ENCODE measurements at regions not wholly inside any gene's neighbourhood (a gene's known extent, or its start where the extent isn't known, plus 50 kb on each side); places are given as distances from the start of the nearest gene placed in this dataset.
A peak's percentile ranks its signal among the peaks of the same experiment; 100 is the strongest.

DNA sequence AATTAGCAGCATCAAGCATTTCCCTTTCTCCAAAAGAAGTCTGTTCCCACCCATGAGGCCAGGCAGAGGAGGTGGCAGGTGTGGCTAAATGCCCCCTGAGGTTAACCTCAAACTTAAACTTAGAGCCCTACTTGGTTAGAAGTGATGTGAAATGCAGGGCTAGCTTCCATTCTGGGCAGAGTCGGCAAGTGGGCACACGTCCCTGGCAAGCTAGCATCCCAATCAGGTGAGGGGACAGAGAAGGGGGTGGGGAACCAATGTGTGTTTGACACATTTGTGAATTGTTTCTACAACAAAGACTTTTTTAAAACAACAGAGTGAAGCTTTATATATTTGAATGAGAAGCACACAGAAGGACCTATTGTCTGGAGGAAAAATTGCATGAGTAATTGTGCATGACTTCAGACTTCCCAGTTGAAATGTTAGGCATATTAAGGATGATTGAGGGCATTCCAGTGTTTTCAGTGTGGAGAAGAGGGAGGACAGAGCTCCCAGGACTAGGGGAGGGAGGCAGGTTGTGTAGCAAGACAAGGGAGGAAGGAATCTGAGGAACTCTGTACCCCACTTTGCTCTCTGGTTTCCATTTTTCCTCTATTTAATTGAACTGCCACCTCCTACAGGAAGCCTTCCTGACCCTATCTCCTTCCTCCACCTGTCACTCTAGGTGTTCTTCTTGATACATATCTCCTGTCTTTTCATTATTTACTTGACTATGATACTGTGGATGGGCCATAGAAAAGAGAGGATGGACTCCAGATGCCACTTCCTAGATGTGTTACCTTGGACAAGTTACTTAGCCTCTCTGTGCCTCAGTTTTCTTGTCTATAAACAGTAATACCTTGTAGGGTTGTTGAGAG lies 83.3 kb upstream of the PICALM start:
- Histone ChIP-seq H3K9me3 (no peaks in the 10 kb centered on the region), H3K4me1 (ENCODE audit: insufficient read depth) (peaks cover 31% of the 10 kb centered on the region), H3K27me3 (no peaks in the 10 kb centered on the region), H3K36me3 (no peaks in the 10 kb centered on the region), H3K27ac (peak overlapping the region; percentile 20 to 79), H3K4me3 (no peak overlapping the region)
- no peak for TF ChIP-seq CTCF (IDR thresholded peaks at IDR 0.05)
- TF ChIP-seq EP300 (IDR thresholded peaks at IDR 0.05) = no peak
- TF ChIP-seq POLR2A (IDR thresholded peaks at IDR 0.05) = no peak
- intact Hi-C loops (cut with DNase I) = no loop called here
- DNase-seq = no peak
- WGBS, 3 donors = 39 to 47% (median 43%) methylated on average over 2 of the region's 2 CpGs

DNA sequence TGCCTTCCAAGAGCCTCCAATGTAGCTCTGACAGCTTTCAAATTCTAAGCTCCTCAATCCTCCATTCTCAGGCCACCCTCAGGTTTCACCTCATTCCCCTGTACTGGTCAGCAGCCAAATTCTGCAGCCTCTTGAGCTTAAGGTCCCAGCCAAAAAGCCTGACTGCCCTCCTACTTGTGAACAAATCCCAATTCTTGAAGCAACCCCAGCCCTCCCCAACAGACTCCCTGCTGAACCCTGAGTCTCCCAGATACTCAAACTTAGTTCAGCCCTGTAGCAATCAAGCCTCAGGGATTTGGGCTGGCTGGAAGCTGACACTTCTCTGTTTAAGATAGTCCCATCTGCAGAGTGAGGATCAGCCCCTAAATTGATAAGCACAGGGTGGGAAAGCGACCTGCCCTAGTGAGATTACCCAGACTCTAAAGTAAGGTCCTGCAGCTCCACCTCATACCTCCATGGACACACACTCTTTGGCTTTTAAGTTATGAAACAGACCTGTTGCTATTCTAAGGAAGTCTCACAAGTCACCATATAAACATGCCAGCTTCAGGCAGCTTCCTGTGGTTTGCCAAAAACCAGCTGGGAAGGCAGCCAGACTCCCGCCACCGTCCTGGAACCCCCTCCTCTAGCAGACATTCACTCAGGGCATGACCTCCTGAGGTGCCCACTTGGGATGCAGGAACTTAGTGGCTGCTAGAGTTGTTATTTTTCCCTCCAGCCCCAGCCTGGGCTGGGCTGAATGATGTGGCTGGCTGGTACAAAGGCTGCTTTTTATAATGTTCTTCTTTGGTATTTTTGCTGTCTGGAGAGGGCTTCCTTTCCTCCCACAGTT lies 82.5 kb upstream of the PICALM start:
- no peaks in the 10 kb centered on the region for H3K36me3 ChIP-seq
- no peak overlapping the region for H3K4me3 ChIP-seq
- intact Hi-C loops (cut with DNase I) = no loop called here
- H3K9me3 ChIP-seq = no peaks in the 10 kb centered on the region
- 11 to 13% (median 12%) methylated on average over 3 of the region's 3 CpGs for WGBS, 3 donors
- H3K27me3 ChIP-seq = no peaks in the 10 kb centered on the region
- no peak for TF ChIP-seq CTCF (IDR thresholded peaks at IDR 0.05)
- no peak for TF ChIP-seq EP300 (IDR thresholded peaks at IDR 0.05)
- no peak for TF ChIP-seq POLR2A (IDR thresholded peaks at IDR 0.05)
- peaks cover 29% of the 10 kb centered on the region for H3K4me1 ChIP-seq (ENCODE audit: insufficient read depth)
- peak overlapping the region in 1 of 2 donors; percentile 79 for H3K27ac ChIP-seq
- peak; percentile 43 to 63 (median 55) for DNase-seq

GRCh38 chr11:86150847-86151173 lies 81.9 kb upstream of the PICALM start:
- WGBS, 3 donors = 46 to 64% (median 56%) methylated on average over 2 of the region's 2 CpGs
- Histone ChIP-seq H3K36me3 (no peaks in the 10 kb centered on the region), H3K27ac (peak overlapping the region in 1 of 2 donors; percentile 79), H3K4me1 (ENCODE audit: insufficient read depth) (peaks cover 26% of the 10 kb centered on the region), H3K27me3 (no peaks in the 10 kb centered on the region), H3K9me3 (no peaks in the 10 kb centered on the region), H3K4me3 (no peak overlapping the region)
- TF ChIP-seq POLR2A (IDR thresholded peaks at IDR 0.05) (no peak), CTCF (IDR thresholded peaks at IDR 0.05) (no peak), EP300 (IDR thresholded peaks at IDR 0.05) (no peak)
- intact Hi-C loops (cut with DNase I) = no loop called here
- no peak for DNase-seq

- 5 to 18% (median 5%) methylated on average over 2 of the region's 2 CpGs for WGBS, 3 donors
- Histone ChIP-seq H3K9me3 (no peaks in the 10 kb centered on the region), H3K36me3 (no peaks in the 10 kb centered on the region), H3K27me3 (no peaks in the 10 kb centered on the region), H3K27ac (peak overlapping the region in 1 of 2 donors; percentile 79), H3K4me3 (no peak overlapping the region), H3K4me1 (ENCODE audit: insufficient read depth) (peaks cover 26% of the 10 kb centered on the region)
- intact Hi-C loops (cut with DNase I) = no loop called here
- TF ChIP-seq POLR2A (IDR thresholded peaks at IDR 0.05) (no peak), CTCF (IDR thresholded peaks at IDR 0.05) (no peak), EP300 (IDR thresholded peaks at IDR 0.05) (no peak)
- no peak for DNase-seq
These were observed 80.9 kb upstream of the PICALM start for GRCh38 chr11:86149792-86150191.

Measured in ovary (tissue), 7 donors.